Inflammatory macrophage treated with lipopolysaccharide for 4 hours (primary cell): ENCODE measurements at regions not wholly inside any gene's neighbourhood (a gene's known extent, or its start where the extent isn't known, plus 50 kb on each side); places are given as distances from the start of the nearest gene placed in this dataset.

ENCODE experiments used
- DNase-seq: peaks from one replicate; pipeline ENCODE4 v3.0.0-alpha.2; 2020

- no peak for DNase-seq
Measured at GRCh38 chr9:7980691-7981289, 181.2 kb upstream of the DMAC1 start.

GRCh38 chr9:7980041-7980440, 180.5 kb upstream of the DMAC1 start:
- no peak for DNase-seq

DNA sequence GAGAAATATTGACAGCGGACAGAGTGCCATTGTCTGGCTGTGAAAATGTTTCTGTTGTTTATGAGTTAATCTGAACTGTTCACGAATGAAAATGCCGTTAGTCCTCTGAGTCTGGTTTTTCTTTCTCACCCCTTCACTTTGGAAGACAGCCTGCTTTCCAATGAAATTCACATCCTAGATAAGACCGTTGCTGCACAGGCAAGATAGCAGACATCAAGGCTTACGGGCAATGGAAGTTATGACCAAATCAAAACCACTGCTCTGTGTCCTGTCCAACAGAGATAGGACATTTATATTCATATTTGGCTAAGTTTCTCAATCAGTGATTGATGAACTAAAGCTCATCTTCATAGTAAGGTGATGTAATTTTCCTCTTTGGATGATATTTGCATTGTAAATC, 180.0 kb upstream of the DMAC1 start:
- no peak for DNase-seq

- peak; percentile 2 for DNase-seq
Measured at GRCh38 chr9:7977586-7977985, 178.0 kb upstream of the DMAC1 start.

DNA sequence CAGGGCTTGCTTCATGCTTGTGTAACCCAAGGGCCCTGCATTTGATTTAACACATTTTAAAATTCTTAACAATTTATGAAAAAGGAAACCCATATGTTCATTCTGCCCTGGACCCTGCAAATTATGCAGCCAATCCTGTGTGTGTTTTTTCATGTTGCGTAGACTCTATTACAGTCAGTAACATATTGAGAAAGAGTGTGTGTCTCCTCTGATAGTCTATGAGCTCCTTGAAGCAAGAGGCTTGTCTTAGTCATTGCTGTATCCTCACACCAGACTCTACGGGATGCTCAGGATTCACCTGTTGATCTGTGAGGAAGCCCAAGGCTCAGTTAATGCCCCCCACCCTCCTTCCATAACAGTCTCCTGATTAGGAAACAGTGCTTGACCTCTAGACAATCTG, 177.3 kb upstream of the DMAC1 start:
- DNase-seq, result peak; percentile 15

DNA sequence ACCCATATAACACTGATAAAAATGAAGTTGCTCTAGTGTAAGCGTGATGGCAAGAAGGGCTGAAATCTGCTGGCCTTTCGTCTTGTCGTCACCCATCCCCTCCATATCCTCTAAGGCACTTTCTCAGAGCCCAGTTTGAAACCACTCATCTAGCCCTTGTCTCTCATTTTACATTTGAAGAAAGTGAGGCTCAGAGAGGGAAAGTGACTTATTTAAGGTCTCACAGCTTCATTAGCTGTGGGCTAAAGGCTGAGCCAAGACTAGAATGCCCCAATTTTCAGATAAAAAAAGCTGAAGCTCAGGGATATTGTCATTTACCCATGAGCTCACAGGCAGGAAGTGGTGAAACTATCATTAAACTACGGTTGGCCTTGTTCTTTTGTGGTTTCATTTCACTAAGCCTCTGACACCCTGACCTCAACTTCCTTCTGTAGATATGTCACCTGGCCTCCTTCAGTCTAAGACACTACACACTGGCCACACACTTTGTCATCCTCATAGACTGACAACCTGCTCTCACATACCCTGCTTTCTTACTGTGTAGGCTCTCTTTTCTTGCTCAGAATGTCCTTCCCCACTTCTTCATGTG, 176.7 kb upstream of the DMAC1 start:
- DNase-seq, result peak; percentile 85

DNA sequence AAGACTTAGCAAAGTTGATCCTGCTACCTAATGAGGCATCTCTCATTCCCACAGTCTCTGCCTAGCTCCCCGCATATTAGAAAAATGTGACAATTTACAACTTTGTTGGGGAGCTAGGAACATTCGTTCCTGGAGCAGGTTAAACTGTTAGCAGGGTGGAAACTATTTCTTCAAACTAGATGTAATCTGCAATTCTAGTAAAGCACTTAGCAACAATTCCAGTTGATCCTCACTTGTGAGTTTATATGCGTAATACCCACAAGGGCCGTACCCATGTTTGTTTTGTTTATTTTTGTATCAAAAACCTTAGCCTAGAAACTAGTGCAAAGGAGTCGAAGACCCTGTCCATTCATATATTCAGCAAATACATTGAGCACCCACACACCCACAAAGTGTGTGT, 175.8 kb upstream of the DMAC1 start:
- DNase-seq, result no peak

DNA sequence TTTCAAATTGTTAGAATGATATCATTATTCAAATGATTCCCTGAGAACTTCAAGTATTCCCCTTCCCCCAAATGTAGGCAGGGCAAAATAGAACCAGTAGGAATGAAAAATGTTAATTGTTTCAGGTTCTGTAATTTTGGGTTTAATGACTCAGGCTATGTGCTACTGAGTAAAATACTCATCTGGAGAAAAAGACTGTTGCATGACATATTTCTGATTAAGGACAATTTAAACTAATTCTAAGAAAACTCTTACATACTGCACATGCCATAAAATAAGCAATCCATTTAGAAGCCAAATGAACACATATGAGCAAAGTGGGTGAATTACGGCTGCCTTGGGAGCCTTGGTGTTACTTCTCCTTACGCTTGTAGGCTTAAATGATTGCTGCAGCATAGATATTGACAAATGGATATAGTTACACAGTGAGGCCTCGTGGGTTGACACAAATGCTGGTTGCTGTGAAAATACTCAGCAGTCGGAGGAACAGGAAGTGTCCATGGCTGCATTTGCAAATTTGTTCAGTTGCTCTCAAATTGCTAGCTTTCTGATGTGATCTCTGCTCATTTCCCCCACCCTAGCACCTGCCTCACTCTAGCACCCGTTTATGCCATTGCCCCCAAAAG, 174.9 kb upstream of the DMAC1 start:
- peak; percentile 83 for DNase-seq

DNA sequence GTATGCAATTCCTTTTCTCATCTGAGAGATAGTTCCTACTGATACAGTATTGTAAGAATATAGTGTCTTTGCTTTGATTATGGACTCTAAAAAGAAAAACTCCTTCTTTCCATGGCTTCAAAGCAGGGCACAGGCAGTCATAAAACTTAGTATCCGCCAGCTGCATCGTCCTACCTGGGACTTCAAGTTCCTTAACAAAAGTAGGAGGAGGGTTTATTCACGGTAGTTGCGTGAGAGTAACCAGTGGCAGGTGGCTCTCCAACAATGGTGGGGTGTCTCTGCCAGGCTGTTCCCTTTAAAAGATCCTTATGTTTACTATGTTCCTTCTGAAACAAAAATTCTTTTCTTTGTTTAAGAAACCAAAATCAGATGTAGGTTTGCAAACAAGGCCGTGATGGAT, 173.5 kb upstream of the DMAC1 start:
- DNase-seq, result no peak

DNA sequence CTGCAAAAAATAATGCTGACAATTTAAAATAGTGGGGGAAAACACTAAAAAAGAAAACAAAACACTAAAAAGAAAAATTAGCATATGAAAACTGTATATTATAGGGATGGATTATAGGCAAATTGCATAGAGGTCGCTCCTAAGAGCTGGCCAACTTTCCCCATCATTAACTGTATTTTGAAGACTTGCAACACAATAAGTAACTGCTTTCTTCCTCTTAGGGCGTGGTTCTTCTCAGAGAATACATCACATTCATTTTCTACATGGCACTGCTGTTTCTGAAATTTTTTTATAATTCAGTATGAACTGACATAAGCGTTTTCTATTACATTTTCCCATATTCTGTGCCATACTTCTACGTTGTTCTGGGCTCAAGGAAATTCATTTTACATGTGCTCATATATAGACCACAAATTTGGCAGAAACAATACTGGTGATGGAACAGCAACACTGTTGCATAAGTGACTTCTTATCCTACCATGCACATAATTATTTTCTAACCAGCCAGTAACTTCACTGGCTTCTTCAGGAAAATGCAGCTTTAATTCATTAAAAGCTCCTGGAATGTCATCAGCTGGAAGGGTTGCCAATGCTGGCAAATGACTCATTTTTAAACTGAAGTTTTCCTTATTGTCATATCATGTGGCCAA, 171.2 kb upstream of the DMAC1 start:
- peak; percentile 45 for DNase-seq

DNA sequence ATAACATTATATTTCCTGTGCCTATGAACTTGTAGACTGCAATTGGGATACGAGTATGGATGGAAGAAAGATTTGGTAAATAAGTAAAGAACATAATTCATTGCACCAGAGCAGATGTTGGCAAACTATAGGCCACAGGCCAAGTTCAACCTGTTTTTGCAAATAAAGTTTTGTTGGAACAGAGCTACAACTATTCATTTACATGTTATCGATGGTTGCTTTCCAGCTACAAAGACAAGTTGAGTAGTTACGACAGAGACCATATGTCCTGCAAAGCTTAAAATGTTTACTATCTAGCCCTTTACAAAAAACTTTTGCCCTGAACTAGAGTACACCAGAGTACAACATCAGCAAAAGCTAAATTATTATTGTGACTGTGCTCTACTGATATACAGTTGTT, 169.1 kb upstream of the DMAC1 start:
- no peak for DNase-seq

GRCh38 chr9:7967851-7968250, 168.3 kb upstream of the DMAC1 start:
- DNase-seq, result no peak

DNA sequence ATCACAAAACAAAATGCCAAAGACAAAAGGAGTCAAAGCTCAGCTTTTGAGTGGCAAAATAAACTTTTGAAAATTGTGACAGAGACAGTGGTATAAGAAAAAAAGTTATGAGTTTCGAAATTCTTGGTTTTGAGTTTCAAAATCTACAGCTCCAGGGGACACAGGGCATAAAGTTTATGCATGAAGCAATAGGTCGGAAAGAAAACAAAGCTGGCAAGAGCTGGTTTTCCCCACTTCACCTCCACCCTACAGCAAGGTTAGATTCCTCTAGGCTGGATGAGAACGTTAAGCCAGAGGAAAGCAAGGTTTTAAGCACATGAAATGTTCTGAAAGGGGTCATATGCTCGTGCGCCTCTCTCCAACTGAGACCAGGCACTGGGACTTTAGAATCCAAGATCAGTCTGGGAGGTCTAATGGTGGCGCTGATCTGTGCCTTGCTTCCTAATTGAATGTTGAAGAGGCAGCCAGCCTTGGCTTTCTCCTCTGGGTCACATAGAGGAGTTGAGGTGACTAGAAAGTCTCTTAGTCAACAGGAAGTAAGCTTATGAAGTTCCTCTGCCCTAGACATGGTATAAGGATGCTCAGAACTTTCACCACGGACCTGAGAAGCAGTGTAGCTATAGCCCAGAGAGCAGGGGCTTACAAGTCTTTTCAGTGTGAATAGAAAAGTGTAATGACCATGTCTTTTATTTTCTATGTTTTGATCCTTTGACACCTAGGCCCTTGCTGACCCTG, 167.7 kb upstream of the DMAC1 start:
- peak; percentile 68 for DNase-seq

DNA sequence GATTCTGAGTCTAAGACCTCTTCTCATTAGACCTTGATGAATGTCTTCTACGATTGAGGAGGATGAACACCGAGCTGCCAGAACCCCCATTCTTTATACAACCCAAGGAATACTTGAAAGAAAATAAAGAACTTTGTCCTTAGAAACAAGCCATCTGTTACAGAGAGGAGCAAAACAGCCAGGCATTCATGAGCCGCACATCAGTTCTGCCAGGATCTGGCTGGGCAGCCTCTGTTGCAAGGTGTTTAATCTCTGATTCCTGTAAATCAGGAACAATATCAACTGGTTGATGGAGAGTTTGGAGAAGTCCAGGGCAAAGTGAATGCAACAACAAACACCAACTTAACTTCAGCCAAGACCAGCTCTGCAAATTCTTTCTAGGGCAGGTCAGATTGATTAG, 165.5 kb upstream of the DMAC1 start:
- DNase-seq, result no peak

DNA sequence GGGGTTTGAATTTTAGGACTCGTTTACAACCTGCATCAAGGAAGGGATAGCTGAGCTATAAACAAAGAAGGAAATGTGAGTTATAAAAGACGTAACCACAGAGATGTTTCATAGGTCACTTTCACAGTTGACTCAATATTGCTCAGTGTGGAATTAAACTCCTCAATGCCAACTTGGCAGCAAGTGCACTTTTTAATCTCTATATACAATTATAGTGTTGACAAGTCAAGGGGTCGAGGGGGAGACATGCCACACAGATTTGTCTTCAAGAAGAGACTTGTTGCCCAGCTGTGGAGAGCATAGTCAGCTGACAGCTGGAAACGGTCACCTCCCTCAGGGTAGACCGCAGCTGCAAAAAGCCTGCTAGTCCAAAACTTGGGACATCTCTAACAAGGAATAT, 163.4 kb upstream of the DMAC1 start:
- DNase-seq, result no peak

GRCh38 chr9:7961076-7961475, 161.5 kb upstream of the DMAC1 start:
- no peak for DNase-seq

- no peak for DNase-seq
Measured at GRCh38 chr9:7960320-7961050, 160.9 kb upstream of the DMAC1 start.

- no peak for DNase-seq
Measured at GRCh38 chr9:7957803-7958202, 158.2 kb upstream of the DMAC1 start.

GRCh38 chr9:7947577-7947976, 148.0 kb upstream of the DMAC1 start:
- no peak for DNase-seq

DNA sequence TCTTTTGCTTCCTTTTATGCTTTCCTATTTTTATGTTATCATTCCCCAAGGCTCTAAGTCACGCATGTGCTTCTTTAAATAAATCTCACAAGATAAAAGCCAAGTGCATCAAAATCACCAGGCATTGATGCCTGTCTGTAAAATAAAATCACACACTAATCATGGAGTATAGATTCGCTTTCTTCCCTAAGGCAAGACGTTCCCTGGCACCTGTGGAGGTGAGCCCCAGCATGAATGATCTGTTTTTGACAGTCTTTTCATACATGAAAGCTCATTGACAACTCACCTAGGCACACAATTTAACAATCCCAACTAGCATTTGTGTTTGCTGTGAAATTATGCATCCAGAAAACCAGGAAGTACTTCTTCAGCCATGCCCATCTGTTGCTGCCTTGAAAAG, 146.9 kb upstream of the DMAC1 start:
- no peak for DNase-seq

DNA sequence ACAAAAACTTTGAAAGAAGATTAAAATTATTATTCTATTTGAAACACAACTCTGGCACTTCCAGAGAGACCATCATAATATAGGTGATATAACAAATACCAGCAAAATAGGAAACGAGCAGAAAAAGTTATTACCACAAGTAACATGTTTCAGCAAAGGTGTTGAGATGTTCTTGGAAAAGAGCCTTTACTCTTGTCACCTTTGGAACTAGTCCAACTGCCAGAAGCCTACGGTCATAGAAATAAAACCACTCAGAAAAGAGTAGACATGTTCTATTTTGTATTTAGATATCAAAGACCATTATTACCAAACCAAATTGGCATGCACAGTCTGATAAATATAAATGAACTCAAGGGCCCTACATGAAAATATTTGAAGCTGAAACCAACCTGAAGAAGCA, 145.0 kb upstream of the DMAC1 start:
- DNase-seq, result no peak

- DNase-seq, result no peak
Measured at GRCh38 chr9:7937761-7938491, 138.3 kb upstream of the DMAC1 start.
